Lung (tissue), 11 donors: ENCODE measurements at regions not wholly inside any gene's neighbourhood (a gene's known extent, or its start where the extent isn't known, plus 50 kb on each side); places are given as distances from the start of the nearest gene placed in this dataset.

ENCODE experiments used
- ATAC-seq: fragments of 200-7000 bp; cut with Tn5 transposase; one replicate; pipeline ENCODE4 v1.9.1; 2020; ENCODE audit warnings: moderate number of reproducible peaks; ENCODE audit not compliant: insufficient read depth, low FRiP score
- DNase-seq, 3 donors: peaks; one replicate each; pipeline ENCODE4 v3.0.0-alpha.2; 2013 to 2017
- H3K27ac ChIP-seq, 2 donors: one replicate each; pipeline ENCODE4 v1.5.1; 2013; ENCODE audit warnings: mild to moderate bottlenecking in 2 of 2, moderate library complexity in 2 of 2, control low read depth in 1 of 2, inconsistent platforms in 1 of 2, low read depth in 1 of 2, low read length in 1 of 2
- H3K27me3 ChIP-seq, 3 donors: one replicate each; pipeline ENCODE4 v1.5.1; 2013; ENCODE audit warnings: low read length in 2 of 3; ENCODE audit not compliant: control insufficient read depth in 3 of 3, insufficient read depth in 3 of 3
- H3K36me3 ChIP-seq, 4 donors: one replicate each; pipeline ENCODE4 v1.5.1; 2013; ENCODE audit warnings: low read length in 4 of 4, mild to moderate bottlenecking in 1 of 4, moderate library complexity in 1 of 4; ENCODE audit not compliant: control insufficient read depth in 4 of 4, insufficient read depth in 4 of 4
- H3K4me1 ChIP-seq, 5 donors: one replicate each; pipeline ENCODE4 v1.5.1; 2013; ENCODE audit warnings: low read length in 5 of 5, mild to moderate bottlenecking in 2 of 5, moderate library complexity in 1 of 5; ENCODE audit not compliant: control insufficient read depth in 5 of 5, insufficient read depth in 5 of 5
- H3K4me3 ChIP-seq: one replicate; pipeline ENCODE4 v1.5.1; 2013; ENCODE audit warnings: mild to moderate bottlenecking, control low read depth, moderate library complexity
- H3K9ac ChIP-seq, 2 donors: one replicate each; pipeline ENCODE4 v1.5.1; 2013; ENCODE audit warnings: low read length in 2 of 2, control low read depth in 1 of 2; ENCODE audit not compliant: insufficient read depth in 1 of 2
- H3K9me3 ChIP-seq, 4 donors: one replicate each; pipeline ENCODE4 v1.5.1; 2013; ENCODE audit warnings: low read length in 3 of 4, mild to moderate bottlenecking in 1 of 4, moderate library complexity in 1 of 4; ENCODE audit not compliant: control insufficient read depth in 4 of 4, insufficient read depth in 3 of 4
- WGBS, 2 donors: extraction: QIAGEN DNeasy Blood & Tissue Kit; methylation state at CpG; one replicate each; pipeline ENCODE4 v1.1.7; 2013; 5-methylcytosine and 5-hydroxymethylcytosine counted together
- TF ChIP-seq, protein P1 (sequence below): IDR thresholded peaks from 2 replicates; pipeline ENCODE4 v1.5.1; 2012; ENCODE audit warnings: mild to moderate bottlenecking; ENCODE audit errors: control extremely low read depth, extremely low read depth
- donor health status: control.
- donor health status: control.
- donor health status: Bipolar disorder and iron deficiency.
- donor health status: healthy.
- donor health status: DM: yes; HTN: yes; CAD: no.

DNA sequence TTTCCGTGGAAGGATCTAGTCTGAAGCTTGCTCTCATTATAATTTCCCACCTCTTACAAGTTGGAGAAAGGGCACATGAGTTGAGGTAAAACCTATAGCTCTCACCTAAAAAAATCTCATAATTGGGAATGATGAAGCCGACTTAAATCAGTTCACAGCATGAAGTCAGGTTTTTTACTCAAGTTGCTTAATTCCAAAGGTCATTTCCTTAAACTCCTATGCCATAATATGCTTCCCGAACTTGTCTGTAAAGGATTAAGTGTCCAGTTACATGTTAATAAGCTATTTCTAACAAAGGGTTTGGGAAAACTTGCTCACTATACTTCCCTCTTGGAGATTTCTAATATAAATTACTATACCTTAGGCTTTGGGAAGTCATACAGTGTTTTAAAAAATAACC lies 481.2 kb downstream of the NUP35 start:
- ATAC-seq = no peak
- DNase-seq = no peak
- Histone ChIP-seq H3K27me3 (no peaks in the 10 kb centered on the region), H3K27ac (no peak overlapping the region), H3K9ac (no peak overlapping the region), H3K36me3 (no peaks in the 10 kb centered on the region), H3K9me3 (no peaks in the 10 kb centered on the region), H3K4me1 (no peaks in the 10 kb centered on the region), H3K4me3 (no peak overlapping the region)
- TF ChIP-seq, protein P1, sequence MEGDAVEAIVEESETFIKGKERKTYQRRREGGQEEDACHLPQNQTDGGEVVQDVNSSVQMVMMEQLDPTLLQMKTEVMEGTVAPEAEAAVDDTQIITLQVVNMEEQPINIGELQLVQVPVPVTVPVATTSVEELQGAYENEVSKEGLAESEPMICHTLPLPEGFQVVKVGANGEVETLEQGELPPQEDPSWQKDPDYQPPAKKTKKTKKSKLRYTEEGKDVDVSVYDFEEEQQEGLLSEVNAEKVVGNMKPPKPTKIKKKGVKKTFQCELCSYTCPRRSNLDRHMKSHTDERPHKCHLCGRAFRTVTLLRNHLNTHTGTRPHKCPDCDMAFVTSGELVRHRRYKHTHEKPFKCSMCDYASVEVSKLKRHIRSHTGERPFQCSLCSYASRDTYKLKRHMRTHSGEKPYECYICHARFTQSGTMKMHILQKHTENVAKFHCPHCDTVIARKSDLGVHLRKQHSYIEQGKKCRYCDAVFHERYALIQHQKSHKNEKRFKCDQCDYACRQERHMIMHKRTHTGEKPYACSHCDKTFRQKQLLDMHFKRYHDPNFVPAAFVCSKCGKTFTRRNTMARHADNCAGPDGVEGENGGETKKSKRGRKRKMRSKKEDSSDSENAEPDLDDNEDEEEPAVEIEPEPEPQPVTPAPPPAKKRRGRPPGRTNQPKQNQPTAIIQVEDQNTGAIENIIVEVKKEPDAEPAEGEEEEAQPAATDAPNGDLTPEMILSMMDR = no peak
- WGBS, 2 donors = 76 to 82% methylated on average over 3 of the region's 3 CpGs

DNA sequence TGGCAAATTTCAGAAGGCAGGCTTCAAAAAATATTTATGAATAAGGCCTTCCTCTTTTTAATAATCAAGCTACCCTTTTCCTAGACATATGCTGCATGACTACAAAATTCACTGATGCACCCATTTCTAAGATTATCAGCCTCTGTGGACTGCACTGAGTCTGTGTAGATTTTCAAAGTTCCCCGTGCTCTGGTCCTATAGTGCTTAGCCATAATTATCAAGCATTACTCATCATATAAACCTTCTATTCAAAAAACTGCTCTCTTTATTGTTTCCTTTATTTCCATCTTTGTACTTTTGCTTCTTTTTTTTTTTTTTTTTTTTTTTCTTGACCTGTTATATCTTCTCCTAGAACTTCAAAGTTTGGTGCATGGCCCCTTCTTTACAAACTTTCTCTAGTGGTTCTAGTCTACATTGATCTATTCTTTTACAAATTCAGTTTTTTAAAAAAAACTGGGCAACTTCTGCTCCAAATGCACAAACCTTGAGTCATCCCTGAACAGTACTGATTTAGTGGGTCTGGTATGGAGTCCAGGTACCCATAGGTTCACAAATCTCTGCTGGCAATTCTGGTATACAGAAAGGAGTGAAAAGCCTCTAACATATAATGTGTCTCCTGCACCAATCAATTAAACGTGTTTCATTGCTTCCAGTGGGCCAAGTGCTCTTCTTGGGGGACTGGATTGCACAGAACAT lies 481.9 kb downstream of the NUP35 start:
- no peak overlapping the region for H3K4me3 ChIP-seq
- ATAC-seq (no peak), DNase-seq (no peak)
- TF ChIP-seq, protein P1 = no peak
- 74 to 80% methylated on average over 2 of the region's 2 CpGs for WGBS, 2 donors
- no peak overlapping the region for H3K27ac ChIP-seq
- no peaks in the 10 kb centered on the region for H3K27me3 ChIP-seq
- H3K9ac ChIP-seq = no peak overlapping the region
- no peaks in the 10 kb centered on the region for H3K36me3 ChIP-seq
- H3K4me1 ChIP-seq = no peaks in the 10 kb centered on the region
- H3K9me3 ChIP-seq = no peaks in the 10 kb centered on the region

DNA sequence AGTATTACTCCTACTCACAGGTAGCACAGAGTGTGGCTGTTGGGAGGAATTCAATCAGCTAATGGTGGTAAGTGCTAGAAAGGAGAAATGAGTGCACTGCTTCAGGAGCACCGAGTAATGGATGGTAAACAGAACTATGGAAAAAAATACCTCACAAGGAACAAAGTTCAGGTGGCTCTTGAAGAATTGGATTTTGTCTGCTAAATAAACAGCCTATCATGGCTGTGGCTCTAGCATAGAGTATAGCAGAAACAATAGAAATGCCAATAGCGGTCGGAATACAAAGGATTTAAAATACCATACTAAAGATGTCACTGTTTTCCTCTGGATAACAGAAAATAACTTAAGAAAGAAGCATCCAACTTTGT lies 482.5 kb downstream of the NUP35 start:
- no peaks in the 10 kb centered on the region for H3K27me3 ChIP-seq
- DNase-seq = no peak
- no peaks in the 10 kb centered on the region for H3K4me1 ChIP-seq
- TF ChIP-seq, protein P1 = no peak
- no peak overlapping the region for H3K27ac ChIP-seq
- no peak for ATAC-seq
- WGBS, 2 donors = 82 to 84% methylated on average over 3 of the region's 3 CpGs
- no peak overlapping the region for H3K4me3 ChIP-seq
- H3K9me3 ChIP-seq = no peaks in the 10 kb centered on the region
- H3K36me3 ChIP-seq = no peaks in the 10 kb centered on the region
- H3K9ac ChIP-seq = no peak overlapping the region

DNA sequence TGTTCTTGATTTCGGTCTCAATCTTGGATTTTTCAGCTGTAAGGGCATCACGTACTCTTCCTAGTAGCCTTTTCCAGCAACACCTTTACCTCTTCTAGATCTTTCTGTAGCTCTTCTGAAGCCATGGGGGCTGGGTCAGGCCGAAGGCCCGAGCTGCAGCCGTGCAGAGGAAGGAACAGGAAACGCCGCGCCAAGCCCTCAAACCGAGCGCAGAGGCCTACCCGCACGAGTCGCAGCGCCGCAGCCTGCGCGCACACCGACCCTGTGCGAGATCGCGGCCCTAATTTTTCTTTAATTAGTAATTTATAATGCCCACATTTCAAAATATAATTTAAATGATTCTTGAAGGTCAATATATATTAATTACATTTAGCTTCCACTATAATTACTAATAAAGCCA lies 483.8 kb downstream of the NUP35 start:
- H3K9me3 ChIP-seq = no peaks in the 10 kb centered on the region
- 92 to 93% methylated on average over 21 of the region's 21 CpGs for WGBS, 2 donors
- ATAC-seq (no peak), DNase-seq (no peak)
- no peaks in the 10 kb centered on the region for H3K36me3 ChIP-seq
- H3K27ac ChIP-seq = no peak overlapping the region
- H3K4me3 ChIP-seq = no peak overlapping the region
- H3K9ac ChIP-seq = no peak overlapping the region
- TF ChIP-seq, protein P1 = no peak
- H3K27me3 ChIP-seq = no peaks in the 10 kb centered on the region
- no peaks in the 10 kb centered on the region for H3K4me1 ChIP-seq
